ENCODE measurements at regions not wholly inside any gene's neighbourhood (a gene's known extent, or its start where the extent isn't known, plus 50 kb on each side); places are given as distances from the start of the nearest gene placed in this dataset.

GRCh38 chrX:69299285-69299684 lies 134.0 kb upstream of the PJA1 start:
- H3K27me3 ChIP-seq = no peaks in the 10 kb centered on the region
- WGBS, 2 donors = 88% methylated on average over 4 to 6 of the region's 6 CpGs
- no peak overlapping the region for H3K4me3 ChIP-seq
- ATAC-seq (no peak), DNase-seq (no peak)
- H3K36me3 ChIP-seq (replicated peaks in 1 of 2; ENCODE audit: insufficient read depth in 1 of 2, low read depth in 2 of 2) = no peaks in the 10 kb centered on the region
- TF ChIP-seq POLR2A (IDR thresholded peaks at IDR 0.05) (no peak), CTCF (IDR thresholded peaks at IDR 0.05) (no peak)
- no peaks in the 10 kb centered on the region for H3K4me1 ChIP-seq
- intact Hi-C loops (cut with DNase I) = no loop called here
- no peaks in the 10 kb centered on the region for H3K9me3 ChIP-seq
- no peak overlapping the region for H3K27ac ChIP-seq

GRCh38 chrX:69298466-69299140 lies 133.3 kb upstream of the PJA1 start:
- intact Hi-C loops (cut with DNase I) = no loop called here
- Histone ChIP-seq H3K27ac (no peak overlapping the region), H3K4me3 (no peak overlapping the region), H3K4me1 (no peaks in the 10 kb centered on the region), H3K36me3 (replicated peaks in 1 of 2; ENCODE audit: insufficient read depth in 1 of 2, low read depth in 2 of 2) (no peaks in the 10 kb centered on the region), H3K9me3 (no peaks in the 10 kb centered on the region), H3K27me3 (no peaks in the 10 kb centered on the region)
- TF ChIP-seq POLR2A (IDR thresholded peaks at IDR 0.05) (no peak), CTCF (IDR thresholded peaks at IDR 0.05) (no peak)
- DNase-seq (no peak), ATAC-seq (no peak)
- WGBS, 2 donors = 75 to 79% methylated on average over 5 of the region's 5 CpGs

GRCh38 chrX:69297506-69297905 lies 132.3 kb upstream of the PJA1 start:
- Histone ChIP-seq H3K27me3 (no peaks in the 10 kb centered on the region), H3K4me1 (no peaks in the 10 kb centered on the region), H3K9me3 (no peaks in the 10 kb centered on the region), H3K27ac (no peak overlapping the region), H3K4me3 (no peak overlapping the region), H3K36me3 (replicated peaks in 1 of 2; ENCODE audit: insufficient read depth in 1 of 2, low read depth in 2 of 2) (no peaks in the 10 kb centered on the region)
- DNase-seq (no peak), ATAC-seq (no peak)
- 31 to 90% methylated on average over 2 to 3 of the region's 5 CpGs for WGBS, 2 donors
- TF ChIP-seq CTCF (IDR thresholded peaks at IDR 0.05) = no peak
- no peak for TF ChIP-seq POLR2A (IDR thresholded peaks at IDR 0.05)
- intact Hi-C loops (cut with DNase I) = no loop called here

DNA sequence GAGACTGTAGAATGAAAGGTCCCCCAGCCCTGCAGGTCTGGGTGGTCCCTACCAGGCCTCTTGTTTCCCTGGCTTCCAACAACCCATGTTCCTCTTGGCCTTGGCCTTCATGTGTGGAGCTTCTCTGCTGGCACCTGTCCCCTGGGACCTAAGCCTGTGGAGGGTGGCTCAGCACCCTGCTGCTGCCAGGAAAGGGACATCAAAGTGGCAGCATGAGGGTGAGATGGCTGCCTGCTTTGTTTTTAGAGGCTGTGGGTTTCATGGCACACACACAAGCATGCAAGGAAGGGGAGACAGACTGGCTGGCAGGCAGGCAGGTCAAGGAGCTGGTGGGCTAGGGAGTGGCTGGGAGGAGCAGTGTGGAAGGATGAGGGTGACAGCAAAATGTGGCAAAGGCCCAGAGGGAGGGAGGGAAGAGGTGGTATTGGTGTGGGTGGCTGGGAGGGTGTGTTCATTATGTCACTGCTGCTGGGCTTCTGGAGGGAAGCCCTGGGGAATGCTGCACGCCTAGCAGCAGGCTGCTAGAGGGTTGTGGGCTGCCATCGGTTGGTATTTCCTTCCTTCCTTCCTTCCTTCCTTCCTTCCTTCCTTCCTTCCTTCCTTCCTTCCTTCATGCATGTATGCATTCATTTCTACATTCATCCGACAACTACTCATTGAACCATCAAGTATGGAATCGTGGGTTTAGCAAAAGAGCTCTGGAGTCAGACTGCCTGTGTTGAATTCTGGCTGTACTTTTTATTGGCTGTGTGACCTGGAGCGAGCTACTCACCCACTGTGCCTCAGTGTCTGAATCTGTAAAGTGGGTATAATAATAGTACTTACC lies 128.7 kb upstream of the PJA1 start:
- intact Hi-C loops (cut with DNase I) = no loop called here
- ATAC-seq = no peak
- Histone ChIP-seq H3K9me3 (no peaks in the 10 kb centered on the region), H3K4me1 (no peaks in the 10 kb centered on the region), H3K36me3 (replicated peaks in 1 of 2; ENCODE audit: insufficient read depth in 1 of 2, low read depth in 2 of 2) (no peaks in the 10 kb centered on the region), H3K4me3 (no peak overlapping the region), H3K27me3 (no peaks in the 10 kb centered on the region), H3K27ac (no peak overlapping the region)
- WGBS, 2 donors = 80 to 97% methylated on average over 5 of the region's 5 CpGs
- DNase-seq = no peak
- TF ChIP-seq POLR2A (IDR thresholded peaks at IDR 0.05) = no peak
- TF ChIP-seq CTCF (IDR thresholded peaks at IDR 0.05) = no peak

Measured in body of pancreas (tissue), 4 donors.